AG10803 (cell line): ENCODE measurements at regions not wholly inside any gene's neighbourhood (a gene's known extent, or its start where the extent isn't known, plus 50 kb on each side); places are given as distances from the start of the nearest gene placed in this dataset.

Experiments used
- DNase-seq: peaks from one replicate; pipeline ENCODE4 v3.0.0; 2010; ENCODE audit warnings: low read depth
- H3K4me3 ChIP-seq: 2 replicates; pipeline ENCODE4 v1.5.1; 2011; ENCODE audit warnings: mild to moderate bottlenecking, low read length, control low read depth
- CTCF ChIP-seq: conservative IDR thresholded peaks from 2 replicates; pipeline ENCODE4 v1.5.1; 2011; ENCODE audit warnings: mild to moderate bottlenecking, low read length, control low read depth, inconsistent platforms

DNA sequence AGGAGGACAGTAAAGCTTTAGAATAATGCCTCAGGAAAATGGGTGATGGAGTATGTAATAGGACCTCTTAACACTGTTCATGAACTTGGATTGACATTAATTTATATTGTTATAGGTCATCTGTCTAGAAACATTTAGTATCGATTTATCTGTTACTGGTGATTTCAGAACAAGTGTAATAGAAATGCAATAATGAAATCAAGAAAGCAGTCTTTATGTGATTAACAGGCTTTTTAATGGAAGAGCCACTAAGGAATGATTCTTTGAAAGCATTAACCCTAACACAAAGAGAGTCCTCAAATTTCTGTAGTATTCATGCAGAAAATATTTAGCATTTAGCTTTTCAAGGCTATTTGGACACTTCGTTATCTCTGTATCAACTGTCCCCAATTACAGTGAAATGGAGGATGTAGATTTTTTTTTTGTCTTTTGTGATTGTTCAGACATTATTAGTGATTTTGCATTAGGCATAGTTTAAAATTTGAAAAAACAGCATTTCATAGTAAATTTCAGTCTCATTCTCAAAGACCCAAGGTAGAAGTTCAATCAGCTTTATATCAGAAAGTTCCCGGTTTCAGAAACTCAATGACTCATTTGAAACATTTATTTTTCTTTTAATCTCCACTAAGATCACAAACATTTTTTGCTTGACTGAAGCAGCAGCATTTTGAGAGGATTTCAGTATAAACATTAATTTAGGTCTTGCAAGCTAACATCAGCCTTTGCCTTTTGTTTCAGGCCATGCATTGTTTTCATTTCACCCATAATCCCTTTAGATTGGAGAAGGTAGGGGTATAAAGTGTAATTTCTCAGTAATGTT, 56.3 kb downstream of the AGTR2 start:
- DNase-seq, result no peak
- no peak overlapping the region for H3K4me3 ChIP-seq
- no peak for TF ChIP-seq CTCF

- DNase-seq, result no peak
- no peak for TF ChIP-seq CTCF
- no peak overlapping the region for H3K4me3 ChIP-seq
Measured at GRCh38 chrX:116230130-116230898, 59.8 kb downstream of the AGTR2 start.

- no peak overlapping the region for H3K4me3 ChIP-seq
- peak; percentile 72 for DNase-seq
- no peak for TF ChIP-seq CTCF
Measured at GRCh38 chrX:116232833-116233232, 62.3 kb downstream of the AGTR2 start.

DNA sequence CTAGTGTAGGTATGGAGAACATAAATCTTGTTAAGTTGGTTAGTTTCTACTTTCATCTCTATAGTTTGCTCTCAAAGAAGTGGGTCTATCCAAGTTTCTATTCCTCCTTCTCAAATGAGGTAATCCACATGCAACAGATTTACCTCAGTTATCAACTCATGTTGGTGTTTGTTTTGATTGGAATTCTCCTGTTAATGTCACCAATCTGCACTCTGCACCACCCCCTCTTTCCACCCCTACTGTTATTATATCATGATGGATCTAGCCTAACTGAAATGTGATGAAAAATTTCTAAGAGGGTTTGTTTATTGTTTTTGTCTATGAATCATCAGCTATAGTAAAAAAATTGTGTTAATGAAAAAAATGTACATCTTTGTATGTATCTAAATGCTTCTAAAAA, 66.1 kb downstream of the AGTR2 start:
- no peak overlapping the region for H3K4me3 ChIP-seq
- no peak for DNase-seq
- TF ChIP-seq CTCF, result no peak

DNA sequence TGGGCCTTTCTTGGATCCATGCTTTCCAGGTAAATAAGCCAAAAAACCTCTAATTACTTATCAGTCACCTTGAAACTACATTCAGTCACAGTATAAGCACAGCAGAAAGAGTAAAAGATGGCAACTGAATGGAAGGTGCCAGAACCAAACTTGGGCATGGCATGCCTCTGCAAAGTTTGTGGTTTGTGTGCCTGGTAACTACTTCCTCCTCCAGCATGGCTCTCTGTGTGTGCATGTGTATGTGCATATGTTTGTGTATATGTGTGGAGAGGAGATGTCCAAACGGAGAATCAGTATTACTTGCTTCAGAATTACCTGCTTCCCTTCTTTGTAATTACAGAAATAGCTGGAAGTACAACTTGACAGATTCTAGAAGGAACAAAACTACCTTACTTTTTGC, 67.5 kb downstream of the AGTR2 start:
- no peak for DNase-seq
- TF ChIP-seq CTCF, result no peak
- H3K4me3 ChIP-seq, result no peak overlapping the region

DNA sequence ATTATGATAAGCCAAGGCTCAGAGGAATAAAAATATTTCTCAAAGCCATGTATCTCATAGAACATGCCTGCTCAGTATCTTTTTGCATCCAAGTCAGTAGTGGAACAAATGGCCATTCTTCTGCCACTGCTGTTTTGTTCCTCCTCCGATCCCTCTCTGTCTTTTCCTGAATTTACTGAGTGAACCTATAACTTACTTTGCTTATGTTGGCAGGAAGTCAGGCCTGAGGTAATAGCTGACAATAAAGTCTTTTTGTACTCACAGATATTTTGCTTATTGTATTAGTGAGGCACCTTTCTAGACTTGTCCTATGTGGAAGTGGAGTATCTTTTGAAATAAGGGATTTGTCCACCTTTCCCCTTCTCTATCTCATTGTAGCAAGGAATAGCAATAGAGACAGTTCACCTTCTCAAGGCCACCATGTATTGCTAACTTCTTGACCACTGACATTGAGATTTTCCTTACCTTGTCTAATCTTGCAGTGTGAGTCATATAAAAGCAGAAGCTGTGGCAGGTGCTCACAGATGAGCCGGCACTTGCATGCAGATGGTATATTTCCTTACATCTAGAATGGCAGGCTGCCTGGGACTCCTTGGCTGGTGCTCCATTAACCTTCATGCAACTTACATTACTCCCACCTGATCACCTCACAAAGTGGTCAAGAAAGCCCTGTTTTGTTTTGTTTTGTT, 68.2 kb downstream of the AGTR2 start:
- TF ChIP-seq CTCF, result no peak
- DNase-seq, result no peak
- H3K4me3 ChIP-seq, result no peak overlapping the region
